GM12878 (cell line): ENCODE measurements at regions not wholly inside any gene's neighbourhood (a gene's known extent, or its start where the extent isn't known, plus 50 kb on each side); places are given as distances from the start of the nearest gene placed in this dataset.

Source experiments
- ATAC-seq: fragments of 200-7000 bp; cut with Tn5 transposase; 3 replicates; pipeline ENCODE4 v1.9.1; 2020; ENCODE audit warnings: mild to moderate bottlenecking, moderate library complexity
- BruUV-seq: library from RNA; stranded (reverse); fragments of 400-500 nt; replicated peaks from 2 replicates; lab custom pipeline; 2021; lab: Mats Ljungman, UMichigan
- CTCF ChIA-PET: fragments of 300-600 bp; sonication (Branson Sonifier 250); formaldehyde crosslinking; extraction: SDS; loops from one replicate; lab custom pipeline; 2021; ENCODE audit warnings: inconsistent platforms; lab: Yijun Ruan, JAX
- POLR2A ChIA-PET: fragments of 350-600 bp; formaldehyde crosslinking; extraction: SDS; loops from one replicate; lab custom pipeline; 2021; ENCODE audit warnings: inconsistent platforms; lab: Charles Lee
- RAD21 ChIA-PET: fragments of 300-600 bp; sonication (Branson Sonifier 250); formaldehyde crosslinking; loops from one replicate; lab custom pipeline; 2023; ENCODE audit warnings: antibody characterized with exemption; ENCODE audit not compliant: unreplicated experiment; lab: Charles Lee
- SMC1A ChIA-PET: fragments of 300-600 bp; sonication (Branson Sonifier 250); formaldehyde crosslinking; loops from one replicate; lab custom pipeline; 2023; ENCODE audit not compliant: unreplicated experiment, uncharacterized antibody; lab: Charles Lee
- DNase-seq: peaks from one replicate; pipeline ENCODE4 v3.0.0-alpha.2; 2011; ENCODE audit warnings: low read depth, low spot score
- FAIRE-seq: peaks from 3 replicates; lab custom pipeline; 2011; peaks lifted over from hg19 to GRCh38; lab: Jason Lieb, UNC
- H2AFZ ChIP-seq: 2 replicates; pipeline ENCODE4 v1.6.0; 2011; ENCODE audit warnings: low read depth, low read length, control low read depth; ENCODE audit not compliant: control insufficient read depth
- H3K27ac ChIP-seq: 2 replicates; pipeline ENCODE4 v1.5.1; 2011; ENCODE audit warnings: control low read depth; ENCODE audit not compliant: control insufficient read depth, insufficient read depth
- H3K27me3 ChIP-seq, 2 experiments: replicated peaks in 1 of 2; 2 replicates each; pipeline versions ENCODE4 v1.6.0 to v1.6.1; 2011; ENCODE audit warnings: low read length in 1 of 2; ENCODE audit not compliant: control insufficient read depth in 2 of 2, insufficient read depth in 2 of 2
- H3K36me3 ChIP-seq, 2 experiments: 2 replicates each; pipeline ENCODE4 v1.5.1; 2011; ENCODE audit warnings: low read length in 1 of 2; ENCODE audit not compliant: control insufficient read depth in 2 of 2, insufficient read depth in 2 of 2
- H3K4me1 ChIP-seq: 2 replicates; pipeline ENCODE4 v1.6.1; 2011; ENCODE audit warnings: mild to moderate bottlenecking, low read length, moderate library complexity, mixed read lengths; ENCODE audit not compliant: control insufficient read depth, insufficient read depth
- H3K4me2 ChIP-seq: 2 replicates; pipeline ENCODE4 v1.6.0; 2011; ENCODE audit warnings: control low read depth; ENCODE audit not compliant: control insufficient read depth, insufficient read depth
- H3K4me3 ChIP-seq: fragments of 200-600 bp; sonication (generic); 2 replicates; pipeline ENCODE4 v1.5.1; 2016
- H3K79me2 ChIP-seq: 2 replicates; pipeline ENCODE4 v1.6.0; 2011; ENCODE audit warnings: low read length; ENCODE audit not compliant: control insufficient read depth, insufficient read depth
- H3K9ac ChIP-seq: 2 replicates; pipeline ENCODE4 v1.8.0; 2011; ENCODE audit warnings: low read length, control low read depth, mixed read lengths; ENCODE audit not compliant: control insufficient read depth, insufficient read depth
- H3K9me3 ChIP-seq: replicated peaks from 3 replicates; pipeline ENCODE4 v1.5.1; 2011; ENCODE audit warnings: mild to moderate bottlenecking, low read length; ENCODE audit not compliant: control insufficient read depth, insufficient read depth
- H4K20me1 ChIP-seq: 2 replicates; pipeline ENCODE4 v1.6.0; 2011; ENCODE audit not compliant: control insufficient read depth, insufficient read depth
- ATF3 ChIP-seq: IDR thresholded peaks from 2 replicates; pipeline ENCODE4 v1.6.1; 2011; ENCODE audit warnings: low read depth, mild to moderate bottlenecking, low read length, moderate library complexity, borderline replicate concordance; ENCODE audit errors: extremely low read depth
- NFYB ChIP-seq: IDR thresholded peaks from 2 replicates; pipeline ENCODE4 v1.6.1; 2011; ENCODE audit warnings: low read depth, mild to moderate bottlenecking, low read length, improper control_type of control experiment, moderate library complexity; ENCODE audit not compliant: insufficient read depth
- SMAD1 ChIP-seq: fragments of 450-650 bp; IDR thresholded peaks from 2 replicates; pipeline ENCODE4 v1.6.1; 2018; ENCODE audit warnings: mild to moderate bottlenecking, low read depth; ENCODE audit not compliant: partially characterized antibody
- TAF1 ChIP-seq: IDR thresholded peaks from 2 replicates; pipeline ENCODE4 v1.6.1; 2011; ENCODE audit warnings: mild to moderate bottlenecking, low read depth, low read length, borderline replicate concordance
- USF1 ChIP-seq: IDR thresholded peaks from 2 replicates; pipeline ENCODE4 v1.6.1; 2011; ENCODE audit warnings: borderline replicate concordance, low read depth, mild to moderate bottlenecking, moderate library complexity, mixed read lengths, low read length; ENCODE audit not compliant: insufficient read depth; ENCODE audit errors: extremely low read length
- YY1 ChIP-seq: IDR thresholded peaks from 2 replicates; pipeline ENCODE4 v1.6.1; 2011; ENCODE audit warnings: low read depth, mild to moderate bottlenecking, low read length
- ZNF622 ChIP-seq: fragments of 450-650 bp; IDR thresholded peaks from 2 replicates; pipeline ENCODE4 v1.6.1; 2017; ENCODE audit warnings: mild to moderate bottlenecking, inconsistent platforms
- WGBS: methylation state at CpG from one replicate; pipeline ENCODE4 v1.1.6; 2016; ENCODE audit warnings: low lambda C conversion rate; ENCODE audit not compliant: insufficient replicate concordance, insufficient coverage; ENCODE audit errors: missing lambda C conversion rate; 5-methylcytosine and 5-hydroxymethylcytosine counted together
- in situ Hi-C: fragments of 300-500 bp; cut with MboI; formaldehyde crosslinking; loops from 9 replicates; pipeline ENCODE4 v1.14.3; 2018; ENCODE audit warnings: mixed read lengths
- intact Hi-C: fragments of 100-400 bp; cut with micrococcal nuclease; formaldehyde crosslinking; loops from one replicate; pipeline ENCODE4 v1.14.2; 2022; ENCODE audit not compliant: unreplicated experiment
- TF ChIP-seq, protein P1 (sequence below): IDR thresholded peaks from 2 replicates; pipeline ENCODE4 v1.6.1; 2011; ENCODE audit warnings: mild to moderate bottlenecking, low read depth, low read length, moderate library complexity; ENCODE audit not compliant: insufficient replicate concordance
- TF ChIP-seq, protein P2 (sequence below): fragments of 450-650 bp; IDR thresholded peaks from 2 replicates; pipeline ENCODE4 v1.6.1; 2014; ENCODE audit warnings: mild to moderate bottlenecking
- TF ChIP-seq, protein P3 (sequence below): fragments of 450-650 bp; IDR thresholded peaks from 2 replicates; pipeline ENCODE4 v1.6.1; 2017; ENCODE audit warnings: low read depth, mild to moderate bottlenecking, moderate library complexity
- TF ChIP-seq, protein P4 (sequence below): fragments of 450-650 bp; IDR thresholded peaks from 2 replicates; pipeline ENCODE4 v1.6.1; 2016; ENCODE audit warnings: mild to moderate bottlenecking
- TF ChIP-seq, protein P5 (sequence below): fragments of 150-350 bp; IDR thresholded peaks from 2 replicates; pipeline ENCODE4 v1.6.1; 2014; ENCODE audit warnings: mild to moderate bottlenecking, low read depth, low read length
- TF ChIP-seq, protein P6 (sequence below): IDR thresholded peaks from 2 replicates; pipeline ENCODE4 v1.6.1; 2011; ENCODE audit warnings: low read depth, low read length, improper control_type of control experiment, borderline replicate concordance

GRCh38 chr1:20409971-20410370 is 76.0 kb downstream of the CAMK2N1 start:
- ChIA-PET SMC1A (no interaction called here), RAD21 (no interaction called here), CTCF (interaction anchor here (1.3 kb wide), 1 partner anchor 15 kb away, joined by 3 read pairs; no protein-coding TSS in a partner anchor), POLR2A (no interaction called here)
- Histone ChIP-seq H3K4me1 (no peaks in the 10 kb centered on the region), H3K9ac (no peak overlapping the region), H3K27ac (no peak overlapping the region), H3K9me3 (no peaks in the 10 kb centered on the region), H3K4me2 (no peak overlapping the region), H2AFZ (no peak overlapping the region), H3K36me3 (no peaks in the 10 kb centered on the region), H4K20me1 (no peaks in the 10 kb centered on the region), H3K27me3 (peaks cover 2 to 4% of the 10 kb centered on the region in 2 experiments; a peak in 3 of 4 replicates), H3K79me2 (no peaks in the 10 kb centered on the region), H3K4me3 (no peak overlapping the region)
- intact Hi-C loops: no loop called here
- WGBS: 12% methylated on average over 8 of the region's 8 CpGs
- no peak for FAIRE-seq
- in situ Hi-C loops: no loop called here
- DNase-seq: no peak
- no TSS peak for BruUV-seq
- ATAC-seq: no peak
- TF ChIP-seq, protein P1, sequence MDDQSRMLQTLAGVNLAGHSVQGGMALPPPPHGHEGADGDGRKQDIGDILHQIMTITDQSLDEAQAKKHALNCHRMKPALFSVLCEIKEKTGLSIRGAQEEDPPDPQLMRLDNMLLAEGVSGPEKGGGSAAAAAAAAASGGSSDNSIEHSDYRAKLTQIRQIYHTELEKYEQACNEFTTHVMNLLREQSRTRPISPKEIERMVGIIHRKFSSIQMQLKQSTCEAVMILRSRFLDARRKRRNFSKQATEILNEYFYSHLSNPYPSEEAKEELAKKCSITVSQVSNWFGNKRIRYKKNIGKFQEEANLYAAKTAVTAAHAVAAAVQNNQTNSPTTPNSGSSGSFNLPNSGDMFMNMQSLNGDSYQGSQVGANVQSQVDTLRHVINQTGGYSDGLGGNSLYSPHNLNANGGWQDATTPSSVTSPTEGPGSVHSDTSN: no peak
- TF ChIP-seq, protein P2, sequence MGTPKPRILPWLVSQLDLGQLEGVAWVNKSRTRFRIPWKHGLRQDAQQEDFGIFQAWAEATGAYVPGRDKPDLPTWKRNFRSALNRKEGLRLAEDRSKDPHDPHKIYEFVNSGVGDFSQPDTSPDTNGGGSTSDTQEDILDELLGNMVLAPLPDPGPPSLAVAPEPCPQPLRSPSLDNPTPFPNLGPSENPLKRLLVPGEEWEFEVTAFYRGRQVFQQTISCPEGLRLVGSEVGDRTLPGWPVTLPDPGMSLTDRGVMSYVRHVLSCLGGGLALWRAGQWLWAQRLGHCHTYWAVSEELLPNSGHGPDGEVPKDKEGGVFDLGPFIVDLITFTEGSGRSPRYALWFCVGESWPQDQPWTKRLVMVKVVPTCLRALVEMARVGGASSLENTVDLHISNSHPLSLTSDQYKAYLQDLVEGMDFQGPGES: no peak
- TF ChIP-seq NFYB: no peak
- no peak for TF ChIP-seq ATF3
- TF ChIP-seq, protein P3, sequence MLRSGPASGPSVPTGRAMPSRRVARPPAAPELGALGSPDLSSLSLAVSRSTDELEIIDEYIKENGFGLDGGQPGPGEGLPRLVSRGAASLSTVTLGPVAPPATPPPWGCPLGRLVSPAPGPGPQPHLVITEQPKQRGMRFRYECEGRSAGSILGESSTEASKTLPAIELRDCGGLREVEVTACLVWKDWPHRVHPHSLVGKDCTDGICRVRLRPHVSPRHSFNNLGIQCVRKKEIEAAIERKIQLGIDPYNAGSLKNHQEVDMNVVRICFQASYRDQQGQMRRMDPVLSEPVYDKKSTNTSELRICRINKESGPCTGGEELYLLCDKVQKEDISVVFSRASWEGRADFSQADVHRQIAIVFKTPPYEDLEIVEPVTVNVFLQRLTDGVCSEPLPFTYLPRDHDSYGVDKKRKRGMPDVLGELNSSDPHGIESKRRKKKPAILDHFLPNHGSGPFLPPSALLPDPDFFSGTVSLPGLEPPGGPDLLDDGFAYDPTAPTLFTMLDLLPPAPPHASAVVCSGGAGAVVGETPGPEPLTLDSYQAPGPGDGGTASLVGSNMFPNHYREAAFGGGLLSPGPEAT: no peak
- no peak for TF ChIP-seq ZNF622
- TF ChIP-seq, protein P4, sequence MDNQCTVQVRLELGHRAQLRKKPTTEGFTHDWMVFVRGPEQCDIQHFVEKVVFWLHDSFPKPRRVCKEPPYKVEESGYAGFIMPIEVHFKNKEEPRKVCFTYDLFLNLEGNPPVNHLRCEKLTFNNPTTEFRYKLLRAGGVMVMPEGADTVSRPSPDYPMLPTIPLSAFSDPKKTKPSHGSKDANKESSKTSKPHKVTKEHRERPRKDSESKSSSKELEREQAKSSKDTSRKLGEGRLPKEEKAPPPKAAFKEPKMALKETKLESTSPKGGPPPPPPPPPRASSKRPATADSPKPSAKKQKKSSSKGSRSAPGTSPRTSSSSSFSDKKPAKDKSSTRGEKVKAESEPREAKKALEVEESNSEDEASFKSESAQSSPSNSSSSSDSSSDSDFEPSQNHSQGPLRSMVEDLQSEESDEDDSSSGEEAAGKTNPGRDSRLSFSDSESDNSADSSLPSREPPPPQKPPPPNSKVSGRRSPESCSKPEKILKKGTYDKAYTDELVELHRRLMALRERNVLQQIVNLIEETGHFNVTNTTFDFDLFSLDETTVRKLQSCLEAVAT: no peak
- TF ChIP-seq, protein P5, sequence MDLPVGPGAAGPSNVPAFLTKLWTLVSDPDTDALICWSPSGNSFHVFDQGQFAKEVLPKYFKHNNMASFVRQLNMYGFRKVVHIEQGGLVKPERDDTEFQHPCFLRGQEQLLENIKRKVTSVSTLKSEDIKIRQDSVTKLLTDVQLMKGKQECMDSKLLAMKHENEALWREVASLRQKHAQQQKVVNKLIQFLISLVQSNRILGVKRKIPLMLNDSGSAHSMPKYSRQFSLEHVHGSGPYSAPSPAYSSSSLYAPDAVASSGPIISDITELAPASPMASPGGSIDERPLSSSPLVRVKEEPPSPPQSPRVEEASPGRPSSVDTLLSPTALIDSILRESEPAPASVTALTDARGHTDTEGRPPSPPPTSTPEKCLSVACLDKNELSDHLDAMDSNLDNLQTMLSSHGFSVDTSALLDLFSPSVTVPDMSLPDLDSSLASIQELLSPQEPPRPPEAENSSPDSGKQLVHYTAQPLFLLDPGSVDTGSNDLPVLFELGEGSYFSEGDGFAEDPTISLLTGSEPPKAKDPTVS: no peak
- TF ChIP-seq USF1: no peak
- no peak for TF ChIP-seq YY1
- TF ChIP-seq, protein P6, sequence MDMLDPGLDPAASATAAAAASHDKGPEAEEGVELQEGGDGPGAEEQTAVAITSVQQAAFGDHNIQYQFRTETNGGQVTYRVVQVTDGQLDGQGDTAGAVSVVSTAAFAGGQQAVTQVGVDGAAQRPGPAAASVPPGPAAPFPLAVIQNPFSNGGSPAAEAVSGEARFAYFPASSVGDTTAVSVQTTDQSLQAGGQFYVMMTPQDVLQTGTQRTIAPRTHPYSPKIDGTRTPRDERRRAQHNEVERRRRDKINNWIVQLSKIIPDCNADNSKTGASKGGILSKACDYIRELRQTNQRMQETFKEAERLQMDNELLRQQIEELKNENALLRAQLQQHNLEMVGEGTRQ: no peak
- TF ChIP-seq TAF1: no peak
- TF ChIP-seq SMAD1: no peak
